OCI-LY7 (cell line): ENCODE measurements at regions not wholly inside any gene's neighbourhood (a gene's known extent, or its start where the extent isn't known, plus 50 kb on each side); places are given as distances from the start of the nearest gene placed in this dataset.

Source experiments
- EZH2phosphoT487 ChIP-seq: fragments of 200-600 bp; sonication (generic); IDR thresholded peaks from 2 replicates; pipeline ENCODE4 v1.6.1; 2018; ENCODE audit warnings: low read depth, borderline replicate concordance, mild to moderate bottlenecking, mixed run types, antibody characterized with exemption, low read length, moderate library complexity, mixed read lengths
- TF ChIP-seq, protein P1 (sequence below): fragments of 200-600 bp; sonication (generic); conservative IDR thresholded peaks from 2 replicates; pipeline ENCODE4 v1.5.1; 2014; ENCODE audit warnings: mild to moderate bottlenecking, antibody characterized with exemption, low read length, moderate library complexity, mixed read lengths

DNA sequence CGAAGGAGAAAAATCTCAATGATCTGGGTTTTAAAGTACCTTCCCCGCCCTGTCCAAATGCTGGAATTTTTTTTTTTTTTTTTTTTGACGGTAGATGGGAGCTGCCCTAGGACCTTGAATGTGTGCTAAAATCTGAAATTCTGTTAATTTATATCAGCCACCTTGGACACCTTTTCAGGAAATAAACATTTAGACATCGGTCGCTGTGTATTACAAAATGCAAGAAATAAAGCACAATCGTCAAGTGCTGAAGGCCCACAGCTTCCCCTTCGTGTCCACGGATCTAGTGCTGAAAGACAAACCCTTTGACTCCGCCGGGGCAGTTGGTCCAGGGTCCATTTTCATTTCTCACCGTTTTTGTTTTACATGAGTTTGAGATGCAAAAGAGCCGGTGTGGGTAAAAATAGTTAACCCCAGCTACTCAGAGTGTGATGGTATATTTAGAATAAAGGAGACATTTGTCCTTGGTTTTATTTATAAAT is 90.2 kb upstream of the CHD2 start:
- TF ChIP-seq, protein P1, sequence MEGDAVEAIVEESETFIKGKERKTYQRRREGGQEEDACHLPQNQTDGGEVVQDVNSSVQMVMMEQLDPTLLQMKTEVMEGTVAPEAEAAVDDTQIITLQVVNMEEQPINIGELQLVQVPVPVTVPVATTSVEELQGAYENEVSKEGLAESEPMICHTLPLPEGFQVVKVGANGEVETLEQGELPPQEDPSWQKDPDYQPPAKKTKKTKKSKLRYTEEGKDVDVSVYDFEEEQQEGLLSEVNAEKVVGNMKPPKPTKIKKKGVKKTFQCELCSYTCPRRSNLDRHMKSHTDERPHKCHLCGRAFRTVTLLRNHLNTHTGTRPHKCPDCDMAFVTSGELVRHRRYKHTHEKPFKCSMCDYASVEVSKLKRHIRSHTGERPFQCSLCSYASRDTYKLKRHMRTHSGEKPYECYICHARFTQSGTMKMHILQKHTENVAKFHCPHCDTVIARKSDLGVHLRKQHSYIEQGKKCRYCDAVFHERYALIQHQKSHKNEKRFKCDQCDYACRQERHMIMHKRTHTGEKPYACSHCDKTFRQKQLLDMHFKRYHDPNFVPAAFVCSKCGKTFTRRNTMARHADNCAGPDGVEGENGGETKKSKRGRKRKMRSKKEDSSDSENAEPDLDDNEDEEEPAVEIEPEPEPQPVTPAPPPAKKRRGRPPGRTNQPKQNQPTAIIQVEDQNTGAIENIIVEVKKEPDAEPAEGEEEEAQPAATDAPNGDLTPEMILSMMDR: no peak
- TF ChIP-seq EZH2phosphoT487: no peak
